NT2/D1 (cell line): ENCODE measurements at regions not wholly inside any gene's neighbourhood (a gene's known extent, or its start where the extent isn't known, plus 50 kb on each side); places are given as distances from the start of the nearest gene placed in this dataset.

Experiments
- DNase-seq: peaks from one replicate; pipeline ENCODE4 v3.0.0-alpha.2; 2011; ENCODE audit warnings: low read depth, low spot score
- H3K27me3 ChIP-seq: 2 replicates; pipeline ENCODE4 v1.6.0; 2011; ENCODE audit warnings: mild to moderate bottlenecking; ENCODE audit not compliant: insufficient read length, insufficient read depth
- H3K36me3 ChIP-seq: 2 replicates; pipeline ENCODE4 v1.6.1; 2011; ENCODE audit warnings: mild to moderate bottlenecking, low read length, mixed read lengths; ENCODE audit not compliant: insufficient read depth, insufficient read length
- H3K4me1 ChIP-seq: 2 replicates; pipeline ENCODE4 v1.5.1; 2011; ENCODE audit not compliant: insufficient read depth, insufficient read length
- H3K4me3 ChIP-seq: 2 replicates; pipeline ENCODE4 v1.5.1; 2011; ENCODE audit warnings: low read depth; ENCODE audit not compliant: insufficient read length
- H3K9ac ChIP-seq: 2 replicates; pipeline ENCODE4 v1.6.0; 2011; ENCODE audit warnings: low read depth; ENCODE audit not compliant: insufficient read length
- H3K9me3 ChIP-seq: 2 replicates; pipeline ENCODE4 v1.5.1; 2011; ENCODE audit warnings: mild to moderate bottlenecking, low read length; ENCODE audit not compliant: insufficient read depth
- SUZ12 ChIP-seq: IDR thresholded peaks from 2 replicates; pipeline ENCODE4 v1.6.1; 2011; ENCODE audit not compliant: insufficient read length, insufficient read depth; ENCODE audit errors: extremely low read depth
- YY1 ChIP-seq: IDR thresholded peaks from 2 replicates; pipeline ENCODE4 v1.6.1; 2011; ENCODE audit not compliant: insufficient read length, insufficient read depth
- ZNF274 ChIP-seq: IDR thresholded peaks from 2 replicates; pipeline ENCODE4 v1.6.1; 2011; ENCODE audit warnings: mild to moderate bottlenecking, low read depth, low read length

GRCh38 chr12:42759622-42760273, 170.2 kb upstream of the PRICKLE1 start:
- Histone ChIP-seq H3K9ac (no peak overlapping the region), H3K27me3 (no peaks in the 10 kb centered on the region), H3K4me3 (no peak overlapping the region), H3K4me1 (peaks cover 2% of the 10 kb centered on the region), H3K9me3 (peaks cover 12% of the 10 kb centered on the region), H3K36me3 (no peaks in the 10 kb centered on the region)
- DNase-seq = no peak
- TF ChIP-seq ZNF274 = no peak
- no peak for TF ChIP-seq YY1
- no peak for TF ChIP-seq SUZ12

DNA sequence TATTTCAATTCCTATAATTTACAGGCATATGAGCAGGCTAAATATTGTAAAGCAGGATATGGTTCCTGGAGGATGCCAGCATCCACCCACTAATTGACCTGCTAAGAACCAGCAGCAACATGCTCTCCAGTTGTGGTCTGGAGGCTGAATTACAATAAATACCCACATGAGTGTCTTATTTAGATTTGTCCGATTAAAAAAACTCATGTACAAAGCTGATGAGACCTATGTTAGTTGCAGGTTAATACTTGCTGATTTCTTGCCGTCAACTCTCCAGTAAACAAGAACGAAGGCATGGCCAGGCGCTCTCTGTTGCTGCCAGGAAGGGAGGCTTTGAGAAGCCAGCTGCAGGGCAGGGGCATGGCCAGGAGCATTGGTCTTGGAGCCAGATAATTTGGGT, 169.3 kb upstream of the PRICKLE1 start:
- no peak overlapping the region for H3K4me3 ChIP-seq
- peaks cover 2% of the 10 kb centered on the region for H3K4me1 ChIP-seq
- H3K9ac ChIP-seq = no peak overlapping the region
- peaks cover 12% of the 10 kb centered on the region for H3K9me3 ChIP-seq
- TF ChIP-seq YY1 = no peak
- TF ChIP-seq SUZ12 = no peak
- no peak for TF ChIP-seq ZNF274
- no peaks in the 10 kb centered on the region for H3K27me3 ChIP-seq
- no peak for DNase-seq
- H3K36me3 ChIP-seq = no peaks in the 10 kb centered on the region

DNA sequence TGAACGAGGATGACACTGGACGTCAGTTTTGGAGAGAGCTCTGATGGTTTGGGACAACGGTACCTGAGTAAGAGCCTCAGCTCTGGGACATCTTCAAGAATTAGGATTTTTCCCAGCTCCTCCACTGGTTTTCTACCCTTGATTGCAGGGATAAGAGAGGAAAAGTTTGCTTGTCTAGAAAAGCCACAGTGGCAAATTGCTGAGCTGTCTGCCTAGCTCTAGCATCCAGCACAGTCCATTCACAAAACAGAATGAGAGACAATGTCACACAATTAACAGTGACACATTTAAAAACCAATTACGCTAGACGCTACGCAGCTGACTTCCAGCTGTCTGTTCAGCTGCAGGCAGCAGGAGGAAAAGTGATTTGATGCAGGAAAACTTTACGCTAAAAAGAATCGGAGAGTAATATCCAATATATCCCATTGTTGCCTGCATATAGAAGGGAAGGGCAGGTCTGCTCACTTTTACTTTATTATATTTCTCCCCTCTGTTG, 168.1 kb upstream of the PRICKLE1 start:
- Histone ChIP-seq H3K27me3 (no peaks in the 10 kb centered on the region), H3K4me3 (no peak overlapping the region), H3K36me3 (no peaks in the 10 kb centered on the region), H3K9me3 (peaks cover 23% of the 10 kb centered on the region), H3K4me1 (peaks cover 2% of the 10 kb centered on the region), H3K9ac (peak overlapping the region; percentile 23)
- no peak for DNase-seq
- TF ChIP-seq SUZ12 (no peak), ZNF274 (no peak), YY1 (no peak)

GRCh38 chr12:42756841-42757623, 167.5 kb upstream of the PRICKLE1 start:
- DNase-seq = peak; percentile 97
- no peak overlapping the region for H3K4me3 ChIP-seq
- TF ChIP-seq ZNF274 = no peak
- TF ChIP-seq YY1 = no peak
- TF ChIP-seq SUZ12 = no peak
- H3K27me3 ChIP-seq = no peaks in the 10 kb centered on the region
- H3K36me3 ChIP-seq = no peaks in the 10 kb centered on the region
- peaks cover 28% of the 10 kb centered on the region for H3K9me3 ChIP-seq
- peaks cover 2% of the 10 kb centered on the region for H3K4me1 ChIP-seq
- H3K9ac ChIP-seq = peak overlapping the region; percentile 23

- Histone ChIP-seq H3K4me1 (no peaks in the 10 kb centered on the region), H3K27me3 (no peaks in the 10 kb centered on the region), H3K36me3 (no peaks in the 10 kb centered on the region), H3K9ac (no peak overlapping the region), H3K4me3 (no peak overlapping the region), H3K9me3 (peaks cover 52% of the 10 kb centered on the region)
- no peak for DNase-seq
- TF ChIP-seq SUZ12 (no peak), ZNF274 (no peak)
These were observed 160.8 kb upstream of the PRICKLE1 start for GRCh38 chr12:42750356-42750755.

DNA sequence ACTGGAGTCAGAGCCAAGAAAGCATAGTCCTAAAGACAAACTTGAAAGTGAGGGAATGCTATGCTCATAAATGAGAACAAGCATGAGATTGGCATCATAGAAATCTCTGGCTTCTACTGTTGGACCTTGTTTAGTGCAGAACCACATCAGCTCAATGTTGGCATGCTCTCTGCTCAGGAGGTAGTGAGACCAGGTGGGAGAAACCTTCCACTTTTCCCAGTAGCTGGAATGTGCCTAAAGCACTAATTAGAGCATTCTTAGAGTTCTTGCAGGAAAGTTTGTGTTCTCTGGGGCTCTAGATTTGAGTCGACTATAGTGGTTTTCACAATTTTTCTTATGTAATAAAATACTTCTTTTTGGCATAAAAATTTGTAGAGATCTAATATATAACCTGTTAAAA, 159.7 kb upstream of the PRICKLE1 start:
- Histone ChIP-seq H3K36me3 (no peaks in the 10 kb centered on the region), H3K27me3 (no peaks in the 10 kb centered on the region), H3K9ac (no peak overlapping the region), H3K4me1 (no peaks in the 10 kb centered on the region), H3K9me3 (peaks cover 47% of the 10 kb centered on the region), H3K4me3 (no peak overlapping the region)
- TF ChIP-seq YY1 (no peak), ZNF274 (no peak), SUZ12 (no peak)
- no peak for DNase-seq

DNA sequence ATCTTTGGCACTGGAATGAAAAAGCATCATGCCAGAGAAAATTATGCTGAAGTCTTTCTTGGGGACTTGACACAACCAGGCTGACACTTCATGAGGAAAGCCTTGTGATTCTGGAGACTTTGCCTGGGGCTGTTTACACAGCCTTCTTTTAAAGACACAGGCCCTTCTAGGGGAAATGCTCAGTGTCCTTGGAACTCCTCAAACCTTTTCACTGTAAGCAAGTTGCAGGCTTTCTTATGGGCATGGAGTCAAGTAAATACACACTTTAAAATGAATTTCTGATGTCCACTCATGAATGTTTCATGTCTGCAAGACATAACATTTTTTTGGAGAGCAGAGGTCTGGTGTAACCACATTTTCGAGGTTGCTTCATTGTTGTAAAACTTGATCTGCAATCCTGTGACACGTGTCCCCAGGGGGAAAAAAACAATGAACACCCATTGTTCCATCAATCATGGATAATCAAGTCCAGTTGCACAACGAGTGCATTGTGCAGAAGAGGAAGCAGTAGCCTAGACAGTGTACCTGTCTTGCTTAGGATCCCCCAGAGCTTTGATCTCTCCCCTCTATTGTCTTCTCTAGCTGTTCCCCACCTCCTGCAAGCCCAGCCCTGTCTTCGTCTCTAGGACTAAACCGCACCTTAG, 155.1 kb upstream of the PRICKLE1 start:
- H3K36me3 ChIP-seq = no peaks in the 10 kb centered on the region
- H3K9me3 ChIP-seq = peaks cover 28% of the 10 kb centered on the region
- H3K9ac ChIP-seq = no peak overlapping the region
- DNase-seq = no peak
- H3K27me3 ChIP-seq = no peaks in the 10 kb centered on the region
- no peaks in the 10 kb centered on the region for H3K4me1 ChIP-seq
- no peak overlapping the region for H3K4me3 ChIP-seq
- no peak for TF ChIP-seq YY1
